ENCODE measurements at regions not wholly inside any gene's neighbourhood (a gene's known extent, or its start where the extent isn't known, plus 50 kb on each side); places are given as distances from the start of the nearest gene placed in this dataset.

DNA sequence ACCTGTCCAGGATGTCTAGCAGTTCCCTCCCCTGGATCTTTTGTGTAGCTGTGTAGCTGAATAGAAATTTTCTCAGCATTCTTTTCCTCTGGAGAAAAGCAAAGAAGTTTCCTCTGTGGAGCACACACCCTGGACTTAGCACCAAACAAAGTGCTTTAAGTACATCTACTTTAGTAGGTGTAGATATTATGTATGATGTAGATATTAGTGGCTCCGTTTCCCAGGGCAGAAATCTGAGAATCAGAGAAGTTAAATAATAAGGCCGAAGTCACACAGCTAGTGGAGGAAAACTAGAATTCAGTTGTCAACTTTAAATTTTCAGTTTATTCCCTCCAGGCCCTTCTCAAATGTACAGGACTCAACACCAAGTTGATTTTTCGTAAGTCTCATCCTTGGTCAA is 401.7 kb upstream of the NR2F2 start:
- TF ChIP-seq POLR2A (IDR thresholded peaks at IDR 0.05) (no peak), CTCF (IDR thresholded peaks at IDR 0.05) (no peak)
